ENCODE measurements at regions not wholly inside any gene's neighbourhood (a gene's known extent, or its start where the extent isn't known, plus 50 kb on each side); places are given as distances from the start of the nearest gene placed in this dataset.

GRCh38 chr2:103012590-103012989 is 250.8 kb downstream of the TMEM182 start:
- TF ChIP-seq CTCF (IDR thresholded peaks at IDR 0.05; ENCODE audit: poor library complexity, severe bottlenecking) (no peak), EZH2 (IDR thresholded peaks at IDR 0.05; ENCODE audit: borderline replicate concordance, insufficient read depth, low read length, poor library complexity, severe bottlenecking) (no peak), POLR2AphosphoS5 (IDR thresholded peaks at IDR 0.05) (no peak), MXI1 (conservative IDR thresholded peaks at IDR 0.05; ENCODE audit: poor library complexity, severe bottlenecking) (no peak), RAD21 (conservative IDR thresholded peaks at IDR 0.05) (no peak), EP300 (conservative IDR thresholded peaks at IDR 0.05; ENCODE audit: poor library complexity, severe bottlenecking) (no peak), REST (IDR thresholded peaks at IDR 0.05; ENCODE audit: borderline replicate concordance) (no peak), TAF1 (IDR thresholded peaks at IDR 0.05; ENCODE audit: low read depth) (no peak)

Measured in neural cell (in vitro differentiated cells).